ENCODE measurements at regions not wholly inside any gene's neighbourhood (a gene's known extent, or its start where the extent isn't known, plus 50 kb on each side); places are given as distances from the start of the nearest gene placed in this dataset.

- no peaks in the 10 kb centered on the region for H3K4me1 ChIP-seq
- H3K27me3 ChIP-seq = no peaks in the 10 kb centered on the region
- no peaks in the 10 kb centered on the region for H3K36me3 ChIP-seq
- no peak overlapping the region for H3K9ac ChIP-seq (ENCODE audit: low read depth in 2 of 2, low read length in 2 of 2)
- no peaks in the 10 kb centered on the region for H3K9me3 ChIP-seq
- intact Hi-C loops (cut with DNase I) = no loop called here
- no peak for DNase-seq
- TF ChIP-seq CTCF (IDR thresholded peaks at IDR 0.05) = no peak
- H3K27ac ChIP-seq = no peak overlapping the region
- no peak overlapping the region for H3K4me3 ChIP-seq
Measured at GRCh38 chr3:64459711-64460110, 228.1 kb downstream of the ADAMTS9 start.

- Histone ChIP-seq H3K4me3 (no peak overlapping the region), H3K4me1 (no peaks in the 10 kb centered on the region), H3K9ac (ENCODE audit: low read depth in 2 of 2, low read length in 2 of 2) (no peak overlapping the region), H3K27ac (no peak overlapping the region), H3K9me3 (no peaks in the 10 kb centered on the region), H3K27me3 (no peaks in the 10 kb centered on the region), H3K36me3 (no peaks in the 10 kb centered on the region)
- no peak for TF ChIP-seq CTCF (IDR thresholded peaks at IDR 0.05)
- intact Hi-C loops (cut with DNase I) = no loop called here
- DNase-seq = no peak
Measured at GRCh38 chr3:64457811-64458210, 230.0 kb downstream of the ADAMTS9 start.

- TF ChIP-seq CTCF (IDR thresholded peaks at IDR 0.05) = no peak
- Histone ChIP-seq H3K27me3 (no peaks in the 10 kb centered on the region), H3K36me3 (no peaks in the 10 kb centered on the region), H3K4me1 (no peaks in the 10 kb centered on the region), H3K9me3 (no peaks in the 10 kb centered on the region), H3K27ac (no peak overlapping the region), H3K9ac (ENCODE audit: low read depth in 2 of 2, low read length in 2 of 2) (no peak overlapping the region), H3K4me3 (no peak overlapping the region)
- DNase-seq = no peak
- intact Hi-C loops (cut with DNase I) = no loop called here
Measured at GRCh38 chr3:64456674-64457073, 231.1 kb downstream of the ADAMTS9 start.

- H3K4me1 ChIP-seq = no peaks in the 10 kb centered on the region
- no peak overlapping the region for H3K27ac ChIP-seq
- intact Hi-C loops (cut with DNase I) = no loop called here
- H3K27me3 ChIP-seq = no peaks in the 10 kb centered on the region
- no peaks in the 10 kb centered on the region for H3K36me3 ChIP-seq
- no peak for TF ChIP-seq CTCF (IDR thresholded peaks at IDR 0.05)
- no peak overlapping the region for H3K9ac ChIP-seq (ENCODE audit: low read depth in 2 of 2, low read length in 2 of 2)
- H3K4me3 ChIP-seq = no peak overlapping the region
- H3K9me3 ChIP-seq = no peaks in the 10 kb centered on the region
- DNase-seq = no peak
Measured at GRCh38 chr3:64455351-64455750, 230.1 kb upstream of the PRICKLE2 start.

GRCh38 chr3:64454768-64455167 is 229.5 kb upstream of the PRICKLE2 start:
- intact Hi-C loops (cut with DNase I) = no loop called here
- TF ChIP-seq CTCF (IDR thresholded peaks at IDR 0.05) = no peak
- Histone ChIP-seq H3K4me3 (no peak overlapping the region), H3K9me3 (no peaks in the 10 kb centered on the region), H3K27me3 (no peaks in the 10 kb centered on the region), H3K4me1 (no peaks in the 10 kb centered on the region), H3K9ac (ENCODE audit: low read depth in 2 of 2, low read length in 2 of 2) (no peak overlapping the region), H3K36me3 (no peaks in the 10 kb centered on the region), H3K27ac (no peak overlapping the region)
- DNase-seq = no peak

- intact Hi-C loops (cut with DNase I) = no loop called here
- Histone ChIP-seq H3K27ac (no peak overlapping the region), H3K4me3 (no peak overlapping the region), H3K9me3 (no peaks in the 10 kb centered on the region), H3K27me3 (no peaks in the 10 kb centered on the region), H3K4me1 (no peaks in the 10 kb centered on the region), H3K9ac (ENCODE audit: low read depth in 2 of 2, low read length in 2 of 2) (no peak overlapping the region), H3K36me3 (no peaks in the 10 kb centered on the region)
- DNase-seq = no peak
- TF ChIP-seq CTCF (IDR thresholded peaks at IDR 0.05) = no peak
Measured at GRCh38 chr3:64454179-64454578, 228.9 kb upstream of the PRICKLE2 start.

Measured in colonic mucosa (tissue), 4 donors.